GM12878 (cell line): ENCODE measurements at regions not wholly inside any gene's neighbourhood (a gene's known extent, or its start where the extent isn't known, plus 50 kb on each side); places are given as distances from the start of the nearest gene placed in this dataset.

Source experiments
- ATAC-seq: fragments of 200-7000 bp; cut with Tn5 transposase; 3 replicates; pipeline ENCODE4 v1.9.1; 2020; ENCODE audit warnings: mild to moderate bottlenecking, moderate library complexity
- BruUV-seq: library from RNA; stranded (reverse); fragments of 400-500 nt; replicated peaks from 2 replicates; lab custom pipeline; 2021; lab: Mats Ljungman, UMichigan
- CTCF ChIA-PET: fragments of 300-600 bp; sonication (Branson Sonifier 250); formaldehyde crosslinking; extraction: SDS; loops from one replicate; lab custom pipeline; 2021; ENCODE audit warnings: inconsistent platforms; lab: Yijun Ruan, JAX
- POLR2A ChIA-PET: fragments of 350-600 bp; formaldehyde crosslinking; extraction: SDS; loops from one replicate; lab custom pipeline; 2021; ENCODE audit warnings: inconsistent platforms; lab: Charles Lee
- RAD21 ChIA-PET: fragments of 300-600 bp; sonication (Branson Sonifier 250); formaldehyde crosslinking; loops from one replicate; lab custom pipeline; 2023; ENCODE audit warnings: antibody characterized with exemption; ENCODE audit not compliant: unreplicated experiment; lab: Charles Lee
- SMC1A ChIA-PET: fragments of 300-600 bp; sonication (Branson Sonifier 250); formaldehyde crosslinking; loops from one replicate; lab custom pipeline; 2023; ENCODE audit not compliant: unreplicated experiment, uncharacterized antibody; lab: Charles Lee
- DNase-seq: peaks from one replicate; pipeline ENCODE4 v3.0.0-alpha.2; 2011; ENCODE audit warnings: low read depth, low spot score
- FAIRE-seq: peaks from 3 replicates; lab custom pipeline; 2011; peaks lifted over from hg19 to GRCh38; lab: Jason Lieb, UNC
- H2AFZ ChIP-seq: 2 replicates; pipeline ENCODE4 v1.6.0; 2011; ENCODE audit warnings: low read depth, low read length, control low read depth; ENCODE audit not compliant: control insufficient read depth
- H3K27ac ChIP-seq: 2 replicates; pipeline ENCODE4 v1.5.1; 2011; ENCODE audit warnings: control low read depth; ENCODE audit not compliant: control insufficient read depth, insufficient read depth
- H3K27me3 ChIP-seq, 2 experiments: replicated peaks in 1 of 2; 2 replicates each; pipeline versions ENCODE4 v1.6.0 to v1.6.1; 2011; ENCODE audit warnings: low read length in 1 of 2; ENCODE audit not compliant: control insufficient read depth in 2 of 2, insufficient read depth in 2 of 2
- H3K36me3 ChIP-seq, 2 experiments: 2 replicates each; pipeline ENCODE4 v1.5.1; 2011; ENCODE audit warnings: low read length in 1 of 2; ENCODE audit not compliant: control insufficient read depth in 2 of 2, insufficient read depth in 2 of 2
- H3K4me1 ChIP-seq: 2 replicates; pipeline ENCODE4 v1.6.1; 2011; ENCODE audit warnings: mild to moderate bottlenecking, low read length, moderate library complexity, mixed read lengths; ENCODE audit not compliant: control insufficient read depth, insufficient read depth
- H3K4me2 ChIP-seq: 2 replicates; pipeline ENCODE4 v1.6.0; 2011; ENCODE audit warnings: control low read depth; ENCODE audit not compliant: control insufficient read depth, insufficient read depth
- H3K4me3 ChIP-seq: fragments of 200-600 bp; sonication (generic); 2 replicates; pipeline ENCODE4 v1.5.1; 2016
- H3K79me2 ChIP-seq: 2 replicates; pipeline ENCODE4 v1.6.0; 2011; ENCODE audit warnings: low read length; ENCODE audit not compliant: control insufficient read depth, insufficient read depth
- H3K9ac ChIP-seq: 2 replicates; pipeline ENCODE4 v1.8.0; 2011; ENCODE audit warnings: low read length, control low read depth, mixed read lengths; ENCODE audit not compliant: control insufficient read depth, insufficient read depth
- H3K9me3 ChIP-seq: replicated peaks from 3 replicates; pipeline ENCODE4 v1.5.1; 2011; ENCODE audit warnings: mild to moderate bottlenecking, low read length; ENCODE audit not compliant: control insufficient read depth, insufficient read depth
- H4K20me1 ChIP-seq: 2 replicates; pipeline ENCODE4 v1.6.0; 2011; ENCODE audit not compliant: control insufficient read depth, insufficient read depth
- BRCA1 ChIP-seq: IDR thresholded peaks from 2 replicates; pipeline ENCODE4 v1.6.1; 2011; ENCODE audit warnings: low read depth, low read length, improper control_type of control experiment
- CHD4 ChIP-seq: fragments of 200-600 bp; sonication (generic); IDR thresholded peaks from 2 replicates; pipeline ENCODE4 v1.6.1; 2016; ENCODE audit warnings: mild to moderate bottlenecking
- NRF1 ChIP-seq: conservative IDR thresholded peaks from 2 replicates; pipeline ENCODE4 v1.6.1; 2011; ENCODE audit warnings: mild to moderate bottlenecking, low read depth, low read length, improper control_type of control experiment
- RAD51 ChIP-seq: fragments of 450-650 bp; IDR thresholded peaks from 2 replicates; pipeline ENCODE4 v1.6.1; 2016; ENCODE audit warnings: moderate library complexity, mild to moderate bottlenecking, inconsistent platforms
- RELA ChIP-seq: fragments of 450-650 bp; IDR thresholded peaks from 2 replicates; pipeline ENCODE4 v1.8.0; 2014; ENCODE audit warnings: borderline replicate concordance; ENCODE audit not compliant: partially characterized antibody
- RFX5 ChIP-seq: IDR thresholded peaks from 2 replicates; pipeline ENCODE4 v1.6.1; 2011; ENCODE audit warnings: low read depth, low read length, improper control_type of control experiment
- ZNF24 ChIP-seq: fragments of 450-650 bp; IDR thresholded peaks from 2 replicates; pipeline ENCODE4 v1.6.1; 2017; ENCODE audit warnings: antibody characterized with exemption, mild to moderate bottlenecking
- ZNF592 ChIP-seq: fragments of 450-650 bp; IDR thresholded peaks from 2 replicates; pipeline ENCODE4 v1.6.1; 2017; ENCODE audit warnings: mild to moderate bottlenecking, moderate library complexity
- WGBS: methylation state at CpG from one replicate; pipeline ENCODE4 v1.1.6; 2016; ENCODE audit warnings: low lambda C conversion rate; ENCODE audit not compliant: insufficient replicate concordance, insufficient coverage; ENCODE audit errors: missing lambda C conversion rate; 5-methylcytosine and 5-hydroxymethylcytosine counted together
- in situ Hi-C: fragments of 300-500 bp; cut with MboI; formaldehyde crosslinking; loops from 9 replicates; pipeline ENCODE4 v1.14.3; 2018; ENCODE audit warnings: mixed read lengths
- intact Hi-C: fragments of 100-400 bp; cut with micrococcal nuclease; formaldehyde crosslinking; loops from one replicate; pipeline ENCODE4 v1.14.2; 2022; ENCODE audit not compliant: unreplicated experiment
- TF ChIP-seq, protein P1 (sequence below): fragments of 150-350 bp; IDR thresholded peaks from 2 replicates; pipeline ENCODE4 v1.6.1; 2016; ENCODE audit warnings: low read depth, low read length

DNA sequence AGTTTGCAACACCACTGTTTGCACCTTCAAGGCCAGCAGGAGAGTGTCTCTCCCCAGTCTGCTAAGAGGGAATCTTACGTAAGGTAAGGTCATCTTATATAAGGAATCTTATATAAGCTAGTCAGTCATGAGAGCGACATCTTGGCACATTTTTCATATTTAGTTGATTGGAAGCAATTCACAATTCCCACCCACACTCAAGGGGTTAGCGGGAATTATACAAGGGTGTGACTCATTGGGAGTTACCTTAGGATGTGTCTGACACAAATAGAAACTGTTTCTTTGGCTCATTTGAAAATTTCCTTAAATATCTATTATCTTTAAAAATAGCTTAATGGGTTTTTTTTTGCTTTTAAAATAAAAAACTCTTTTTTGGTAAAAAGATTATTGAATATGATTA lies 62.1 kb upstream of the GRPR start:
- TF ChIP-seq ZNF24: no peak
- no peak for TF ChIP-seq RELA
- no peak for TF ChIP-seq CHD4
- no peak for TF ChIP-seq RFX5
- no peak for TF ChIP-seq RAD51
- no peak for TF ChIP-seq BRCA1
- TF ChIP-seq NRF1: no peak
- TF ChIP-seq, all 136 proteins: peak for 0
- Histone ChIP-seq H3K4me2 (no peak overlapping the region), H3K4me3 (no peak overlapping the region), H3K27ac (no peak overlapping the region), H3K4me1 (no peaks in the 10 kb centered on the region), H3K9me3 (no peaks in the 10 kb centered on the region; the same call in 1 of the 3 replicates), H4K20me1 (no peaks in the 10 kb centered on the region), H3K36me3 (no peaks in the 10 kb centered on the region), H3K27me3 (no peaks in the 10 kb centered on the region), H2AFZ (no peak overlapping the region), H3K79me2 (no peaks in the 10 kb centered on the region), H3K9ac (no peak overlapping the region)
- CTCF ChIA-PET: interaction anchor here (1.1 to 1.9 kb wide), 4 partner anchors 9 to 77 kb away, joined by 3 to 4 read pairs (median 4); no protein-coding TSS in a partner anchor
- no peak for FAIRE-seq
- WGBS: 76% methylated on average over 3 of the region's 3 CpGs
- SMC1A ChIA-PET: interaction anchor here (0.6 to 1.4 kb wide), 3 partner anchors 8 to 30 kb away, joined by 3 to 4 read pairs (median 4); no protein-coding TSS in a partner anchor
- no TSS peak for BruUV-seq
- POLR2A ChIA-PET: no interaction called here
- no peak for DNase-seq
- ATAC-seq: no peak
- RAD21 ChIA-PET: no interaction called here
- intact Hi-C loops: no loop called here
- in situ Hi-C loops: no loop called here

GRCh38 chrX:16060252-16060651 lies 63.1 kb upstream of the GRPR start:
- Histone ChIP-seq H3K27ac (no peak overlapping the region), H2AFZ (no peak overlapping the region), H3K36me3 (no peaks in the 10 kb centered on the region), H3K79me2 (no peaks in the 10 kb centered on the region), H3K4me2 (no peak overlapping the region), H4K20me1 (no peaks in the 10 kb centered on the region), H3K4me1 (no peaks in the 10 kb centered on the region), H3K9me3 (no peaks in the 10 kb centered on the region; the same call in 1 of the 3 replicates), H3K4me3 (no peak overlapping the region), H3K27me3 (no peaks in the 10 kb centered on the region), H3K9ac (no peak overlapping the region)
- 5% methylated on average over 2 of the region's 2 CpGs for WGBS
- ChIA-PET RAD21 (no interaction called here), POLR2A (interaction anchor here (0.6 kb wide), 1 partner anchor 210 kb away, joined by 3 read pairs; no protein-coding TSS in a partner anchor), SMC1A (interaction anchor here (0.6 kb wide), 2 partner anchors 21 to 253 kb away, joined by 3 read pairs; no protein-coding TSS in a partner anchor), CTCF (interaction anchor here (1.9 kb wide), 1 partner anchor 78 kb away, joined by 4 read pairs; no protein-coding TSS in a partner anchor)
- in situ Hi-C loops: no loop called here
- DNase-seq: no peak
- no peak for FAIRE-seq
- intact Hi-C loops: no loop called here
- BruUV-seq: no TSS peak
- no peak for ATAC-seq
- no peak for TF ChIP-seq BRCA1
- TF ChIP-seq, protein P1, sequence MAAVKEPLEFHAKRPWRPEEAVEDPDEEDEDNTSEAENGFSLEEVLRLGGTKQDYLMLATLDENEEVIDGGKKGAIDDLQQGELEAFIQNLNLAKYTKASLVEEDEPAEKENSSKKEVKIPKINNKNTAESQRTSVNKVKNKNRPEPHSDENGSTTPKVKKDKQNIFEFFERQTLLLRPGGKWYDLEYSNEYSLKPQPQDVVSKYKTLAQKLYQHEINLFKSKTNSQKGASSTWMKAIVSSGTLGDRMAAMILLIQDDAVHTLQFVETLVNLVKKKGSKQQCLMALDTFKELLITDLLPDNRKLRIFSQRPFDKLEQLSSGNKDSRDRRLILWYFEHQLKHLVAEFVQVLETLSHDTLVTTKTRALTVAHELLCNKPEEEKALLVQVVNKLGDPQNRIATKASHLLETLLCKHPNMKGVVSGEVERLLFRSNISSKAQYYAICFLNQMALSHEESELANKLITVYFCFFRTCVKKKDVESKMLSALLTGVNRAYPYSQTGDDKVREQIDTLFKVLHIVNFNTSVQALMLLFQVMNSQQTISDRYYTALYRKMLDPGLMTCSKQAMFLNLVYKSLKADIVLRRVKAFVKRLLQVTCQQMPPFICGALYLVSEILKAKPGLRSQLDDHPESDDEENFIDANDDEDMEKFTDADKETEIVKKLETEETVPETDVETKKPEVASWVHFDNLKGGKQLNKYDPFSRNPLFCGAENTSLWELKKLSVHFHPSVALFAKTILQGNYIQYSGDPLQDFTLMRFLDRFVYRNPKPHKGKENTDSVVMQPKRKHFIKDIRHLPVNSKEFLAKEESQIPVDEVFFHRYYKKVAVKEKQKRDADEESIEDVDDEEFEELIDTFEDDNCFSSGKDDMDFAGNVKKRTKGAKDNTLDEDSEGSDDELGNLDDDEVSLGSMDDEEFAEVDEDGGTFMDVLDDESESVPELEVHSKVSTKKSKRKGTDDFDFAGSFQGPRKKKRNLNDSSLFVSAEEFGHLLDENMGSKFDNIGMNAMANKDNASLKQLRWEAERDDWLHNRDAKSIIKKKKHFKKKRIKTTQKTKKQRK: no peak
- no peak for TF ChIP-seq ZNF592
- no peak for TF ChIP-seq RFX5
